ENCODE measurements at regions not wholly inside any gene's neighbourhood (a gene's known extent, or its start where the extent isn't known, plus 50 kb on each side); places are given as distances from the start of the nearest gene placed in this dataset.

DNA sequence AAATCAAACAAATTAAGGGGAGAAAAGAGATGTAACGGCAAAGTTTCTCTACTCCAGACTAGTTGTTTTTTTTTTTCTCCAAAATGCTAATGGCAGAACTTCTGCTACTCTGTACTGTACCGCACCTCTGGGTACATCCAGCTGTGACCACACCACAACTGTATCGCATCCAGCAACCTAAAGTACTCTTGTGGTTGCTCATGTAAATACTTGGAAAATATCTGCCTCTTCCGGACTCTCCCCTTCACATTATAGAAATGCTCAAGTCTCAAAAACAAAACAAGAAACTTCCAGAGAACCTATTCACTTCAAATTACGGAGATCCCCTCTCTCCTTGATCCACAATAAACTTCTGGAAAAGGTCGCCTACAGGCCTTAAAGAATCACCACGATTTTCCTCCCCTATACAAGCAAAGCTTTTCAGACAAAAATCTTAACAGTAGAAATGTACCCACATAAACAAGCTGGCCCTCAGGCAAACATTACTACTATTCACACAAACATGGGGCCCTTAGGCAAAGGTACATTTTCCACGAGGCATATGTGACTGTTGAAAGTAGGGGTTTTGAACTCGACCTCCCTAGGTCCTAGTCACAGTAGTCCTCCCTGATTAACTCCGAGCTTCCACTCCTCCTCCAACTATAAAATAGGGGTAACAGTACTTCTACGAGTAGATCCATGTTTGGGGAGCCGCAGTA, 222.9 kb upstream of the MKLN1 start:
- Histone ChIP-seq H3K27me3 (ENCODE audit: control insufficient read depth in 2 of 2, insufficient read depth in 1 of 2, low read length in 1 of 2) (peaks cover 6 to 26% of the 10 kb centered on the region in 2 donors), H3K4me3 (ENCODE audit: low read length in 2 of 2) (no peak overlapping the region), H3K4me1 (ENCODE audit: control insufficient read depth in 2 of 2, insufficient read depth in 2 of 2, low read length in 2 of 2) (peaks cover 14 to 35% of the 10 kb centered on the region in 2 donors), H3K27ac (ENCODE audit: low read depth in 1 of 2, low read length in 1 of 2) (no peak overlapping the region), H3K36me3 (ENCODE audit: control insufficient read depth in 2 of 2, insufficient read depth in 2 of 2, low read length in 1 of 2) (no peaks in the 10 kb centered on the region), H3K9me3 (ENCODE audit: control insufficient read depth in 2 of 2, insufficient read depth in 1 of 2, low read length in 1 of 2) (peaks cover 0 to 6% of the 10 kb centered on the region in 2 donors)
- DNase-seq (ENCODE audit: low read depth in 6 of 9, low spot score in 9 of 9) = peak in 1 of 9 donors; percentile 28
- WGBS = 63% methylated on average over 12 of the region's 12 CpGs

DNA sequence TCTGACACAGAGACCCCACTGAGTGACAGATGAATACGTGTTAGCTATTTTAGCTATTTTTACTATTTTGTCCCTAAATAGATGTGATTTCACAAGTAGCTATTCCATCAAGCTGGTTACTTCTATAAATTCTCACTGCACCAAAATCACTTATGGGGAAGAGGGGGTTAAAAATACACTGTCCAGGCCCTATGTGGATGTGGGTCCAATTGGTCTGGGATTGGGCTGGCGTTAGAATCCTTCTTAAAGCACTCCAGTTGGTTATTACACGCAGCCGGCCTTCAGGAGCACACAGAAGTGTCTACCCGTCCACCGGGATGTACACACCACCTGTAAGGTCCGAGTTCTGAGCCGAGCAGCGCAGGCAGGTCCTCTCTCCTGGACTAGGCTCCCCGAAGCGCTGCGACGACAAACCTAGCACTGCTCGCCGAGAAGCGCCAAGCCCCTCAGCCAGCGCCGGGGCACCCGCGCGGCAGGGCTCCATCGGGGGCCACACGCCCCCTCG, 222.3 kb upstream of the MKLN1 start:
- peak overlapping the region; percentile 38 to 76 for H3K27ac ChIP-seq (ENCODE audit: low read depth in 1 of 2, low read length in 1 of 2)
- H3K36me3 ChIP-seq (ENCODE audit: control insufficient read depth in 2 of 2, insufficient read depth in 2 of 2, low read length in 1 of 2) = no peaks in the 10 kb centered on the region
- peaks cover 0 to 6% of the 10 kb centered on the region in 2 donors for H3K9me3 ChIP-seq (ENCODE audit: control insufficient read depth in 2 of 2, insufficient read depth in 1 of 2, low read length in 1 of 2)
- H3K27me3 ChIP-seq (ENCODE audit: control insufficient read depth in 2 of 2, insufficient read depth in 1 of 2, low read length in 1 of 2) = peaks cover 6 to 32% of the 10 kb centered on the region in 2 donors
- 8% methylated on average over 24 of the region's 24 CpGs for WGBS
- no peak for DNase-seq (ENCODE audit: low read depth in 6 of 9, low spot score in 9 of 9)
- peaks cover 14 to 41% of the 10 kb centered on the region in 2 donors for H3K4me1 ChIP-seq (ENCODE audit: control insufficient read depth in 2 of 2, insufficient read depth in 2 of 2, low read length in 2 of 2)
- peak overlapping the region; percentile 33 to 80 for H3K4me3 ChIP-seq (ENCODE audit: low read length in 2 of 2)

DNA sequence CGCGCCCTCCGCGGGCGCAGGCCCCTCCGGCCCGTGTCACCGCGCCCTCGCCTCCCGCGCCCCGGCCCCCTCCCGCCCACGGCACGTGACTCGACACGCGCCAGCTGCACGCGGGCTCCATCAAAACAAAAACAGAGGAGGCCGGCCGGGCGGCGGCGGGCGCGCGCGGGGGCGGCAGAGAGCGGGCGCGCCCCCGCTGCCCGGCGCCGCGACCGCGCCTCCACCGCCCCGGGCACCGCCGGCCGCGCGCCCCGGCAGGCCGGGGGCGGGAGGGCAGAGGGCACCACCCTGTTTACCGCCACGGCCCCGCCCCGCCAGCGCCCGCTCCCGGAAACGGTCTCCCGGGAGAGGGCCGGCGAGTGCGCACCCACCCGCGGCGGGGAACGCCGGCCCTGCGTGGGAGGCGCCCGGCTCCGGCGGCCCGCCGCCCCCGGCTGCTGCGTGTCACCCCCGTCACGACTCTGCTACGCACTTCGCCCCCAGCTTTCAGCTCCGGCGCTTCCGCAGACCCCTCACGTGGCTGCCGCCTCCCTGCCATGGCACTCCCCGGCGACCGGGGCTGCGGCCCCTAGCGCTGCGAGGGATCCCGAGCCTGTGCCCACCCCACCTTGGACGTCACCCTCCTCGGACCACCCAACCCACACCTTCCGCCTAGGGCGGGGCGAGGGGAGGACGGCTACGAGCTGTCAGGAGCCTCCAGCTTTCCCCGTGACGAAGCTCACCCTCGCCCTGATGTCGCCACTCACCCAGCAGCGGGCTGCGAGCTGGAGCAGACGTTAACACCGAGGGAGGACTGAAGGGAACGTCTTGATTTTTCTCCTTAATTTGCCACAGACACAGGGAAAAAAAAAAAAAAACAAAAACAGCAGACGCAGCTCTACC, 221.6 kb upstream of the MKLN1 start:
- Histone ChIP-seq H3K36me3 (ENCODE audit: control insufficient read depth in 2 of 2, insufficient read depth in 2 of 2, low read length in 1 of 2) (no peaks in the 10 kb centered on the region), H3K4me3 (ENCODE audit: low read length in 2 of 2) (peak overlapping the region; percentile 80), H3K9me3 (ENCODE audit: control insufficient read depth in 2 of 2, insufficient read depth in 1 of 2, low read length in 1 of 2) (peaks cover 0 to 6% of the 10 kb centered on the region in 2 donors), H3K4me1 (ENCODE audit: control insufficient read depth in 2 of 2, insufficient read depth in 2 of 2, low read length in 2 of 2) (peaks cover 14 to 47% of the 10 kb centered on the region in 2 donors), H3K27ac (ENCODE audit: low read depth in 1 of 2, low read length in 1 of 2) (peak overlapping the region; percentile 55 to 96), H3K27me3 (ENCODE audit: control insufficient read depth in 2 of 2, insufficient read depth in 1 of 2, low read length in 1 of 2) (peaks cover 6 to 37% of the 10 kb centered on the region in 2 donors)
- peak in 5 of 9 donors; percentile 54 to 77 (median 61) for DNase-seq (ENCODE audit: low read depth in 6 of 9, low spot score in 9 of 9)
- under 1% methylated on average over 110 of the region's 110 CpGs for WGBS

DNA sequence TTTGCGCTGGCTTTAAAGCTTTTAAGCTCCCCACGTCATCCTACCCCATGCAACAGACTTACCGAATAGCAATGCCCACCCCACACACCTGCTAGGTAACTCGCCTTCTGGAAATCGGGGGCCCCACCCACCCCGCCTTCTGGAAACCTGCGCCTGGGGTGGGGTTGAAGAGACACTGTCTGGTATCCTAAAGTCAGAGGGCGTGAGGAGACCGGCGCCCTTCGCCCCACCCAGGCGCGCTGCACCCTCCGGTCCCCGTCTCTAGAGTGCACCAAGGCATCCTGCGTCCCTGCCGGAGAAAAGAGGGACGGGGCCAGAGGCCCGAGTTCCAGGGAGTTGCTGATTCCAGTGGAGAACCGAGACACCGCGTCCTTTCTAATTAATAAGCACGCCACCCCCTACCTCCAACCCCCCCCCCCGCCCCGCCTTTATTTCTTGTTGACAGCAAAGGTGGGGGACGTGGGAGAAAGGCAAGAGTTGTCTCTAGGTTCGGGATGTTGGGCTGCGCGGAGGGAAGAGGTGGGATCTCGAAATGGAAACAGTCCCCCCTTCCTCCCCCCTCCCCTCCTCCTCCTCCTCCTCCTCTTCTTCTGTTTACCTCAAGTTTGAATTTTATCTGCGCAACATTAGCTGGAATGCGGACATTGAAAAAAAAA, 220.9 kb upstream of the MKLN1 start:
- peak overlapping the region; percentile 55 to 96 for H3K27ac ChIP-seq (ENCODE audit: low read depth in 1 of 2, low read length in 1 of 2)
- H3K9me3 ChIP-seq (ENCODE audit: control insufficient read depth in 2 of 2, insufficient read depth in 1 of 2, low read length in 1 of 2) = peaks cover 0 to 6% of the 10 kb centered on the region in 2 donors
- peaks cover 6 to 37% of the 10 kb centered on the region in 2 donors for H3K27me3 ChIP-seq (ENCODE audit: control insufficient read depth in 2 of 2, insufficient read depth in 1 of 2, low read length in 1 of 2)
- WGBS = under 1% methylated on average over 32 of the region's 32 CpGs
- no peaks in the 10 kb centered on the region for H3K36me3 ChIP-seq (ENCODE audit: control insufficient read depth in 2 of 2, insufficient read depth in 2 of 2, low read length in 1 of 2)
- DNase-seq (ENCODE audit: low read depth in 6 of 9, low spot score in 9 of 9) = peak in 5 of 9 donors; percentile 27 to 74 (median 48)
- peak overlapping the region; percentile 80 for H3K4me3 ChIP-seq (ENCODE audit: low read length in 2 of 2)
- H3K4me1 ChIP-seq (ENCODE audit: control insufficient read depth in 2 of 2, insufficient read depth in 2 of 2, low read length in 2 of 2) = peaks cover 14 to 49% of the 10 kb centered on the region in 2 donors

DNA sequence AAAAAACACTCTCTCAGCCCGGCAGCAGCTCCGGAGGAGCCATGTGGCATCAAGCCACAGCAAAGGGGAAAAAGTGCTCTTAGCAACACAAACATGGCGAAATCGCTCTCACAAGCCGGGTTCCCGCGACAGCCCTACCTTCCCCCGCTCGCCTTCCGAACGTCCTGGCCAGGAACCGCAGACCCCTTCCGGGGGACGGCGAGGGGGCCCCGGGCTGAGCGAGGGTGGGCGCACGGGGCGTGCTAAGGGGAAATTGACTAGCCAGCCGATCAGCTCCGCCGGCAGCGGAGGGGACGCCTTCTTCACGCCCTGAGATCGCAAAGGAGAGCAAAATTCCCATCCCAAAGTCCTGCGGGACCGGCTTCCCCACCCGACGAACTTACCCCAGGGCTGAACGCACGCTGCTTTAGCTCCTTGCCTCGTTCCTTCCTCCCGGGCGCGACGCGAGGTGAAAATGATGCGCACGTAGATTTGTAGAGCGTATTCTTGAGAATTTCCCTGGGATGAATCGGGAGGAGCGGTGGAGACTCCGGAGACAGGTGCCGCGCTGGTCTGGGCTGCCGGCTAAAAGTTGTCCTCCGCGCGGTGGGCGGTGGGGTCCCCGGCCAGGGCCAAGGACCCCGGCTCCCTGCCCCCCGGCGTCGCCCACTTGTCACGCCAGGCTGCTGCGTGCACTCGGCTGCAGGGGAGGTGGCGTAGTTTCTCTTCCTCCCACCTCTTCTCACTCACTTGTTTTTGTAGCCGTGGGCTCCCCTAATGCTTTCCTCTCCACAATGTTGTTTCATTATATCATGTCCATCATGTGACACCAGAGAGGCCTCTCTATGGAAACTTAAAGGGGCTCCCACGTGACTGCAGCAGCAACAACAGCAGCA, 220.1 kb upstream of the MKLN1 start:
- Histone ChIP-seq H3K36me3 (ENCODE audit: control insufficient read depth in 2 of 2, insufficient read depth in 2 of 2, low read length in 1 of 2) (no peaks in the 10 kb centered on the region), H3K27ac (ENCODE audit: low read depth in 1 of 2, low read length in 1 of 2) (peak overlapping the region; percentile 77 to 96), H3K27me3 (ENCODE audit: control insufficient read depth in 2 of 2, insufficient read depth in 1 of 2, low read length in 1 of 2) (peaks cover 6 to 37% of the 10 kb centered on the region in 2 donors), H3K9me3 (ENCODE audit: control insufficient read depth in 2 of 2, insufficient read depth in 1 of 2, low read length in 1 of 2) (peaks cover 0 to 6% of the 10 kb centered on the region in 2 donors), H3K4me1 (ENCODE audit: control insufficient read depth in 2 of 2, insufficient read depth in 2 of 2, low read length in 2 of 2) (peaks cover 14 to 49% of the 10 kb centered on the region in 2 donors), H3K4me3 (ENCODE audit: low read length in 2 of 2) (peak overlapping the region; percentile 80)
- DNase-seq (ENCODE audit: low read depth in 6 of 9, low spot score in 9 of 9) = peak in 6 of 9 donors; percentile 39 to 82 (median 57)
- WGBS = under 1% methylated on average over 63 of the region's 63 CpGs

DNA sequence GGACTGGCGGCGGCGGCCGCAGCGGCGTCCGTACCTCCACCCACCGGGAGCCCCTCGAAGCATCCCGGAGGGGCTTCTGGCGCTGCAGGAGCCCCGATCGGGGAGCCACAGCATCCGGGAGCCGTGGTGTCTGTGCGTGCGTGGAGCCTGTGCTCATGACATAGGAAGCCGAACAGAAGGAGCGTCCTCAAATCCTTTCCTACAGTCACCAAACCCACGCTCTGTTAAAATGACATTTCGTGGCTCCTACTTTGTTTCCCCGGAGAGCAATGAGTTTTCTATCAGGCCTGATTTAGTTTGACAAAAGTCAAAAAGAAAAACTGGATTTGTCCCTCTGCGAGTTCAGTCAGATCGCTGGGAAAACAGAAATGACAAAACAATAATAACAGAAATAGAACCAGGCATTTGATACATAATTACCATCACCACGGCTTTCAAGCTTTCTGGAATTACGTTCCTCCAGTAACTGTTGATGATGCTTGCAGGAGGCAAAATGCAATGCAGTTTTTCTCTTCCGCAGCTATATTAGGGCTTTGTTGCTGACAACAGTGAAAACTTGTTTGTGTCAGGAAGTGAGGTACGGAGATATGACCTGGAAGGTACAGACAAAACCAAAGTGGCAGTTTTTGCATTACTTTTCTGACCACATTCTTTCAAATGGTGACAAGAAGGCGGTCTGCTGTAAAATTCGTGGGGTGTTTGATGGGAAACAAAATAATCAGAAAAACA, 219.3 kb upstream of the MKLN1 start:
- Histone ChIP-seq H3K9me3 (ENCODE audit: control insufficient read depth in 2 of 2, insufficient read depth in 1 of 2, low read length in 1 of 2) (peaks cover 0 to 6% of the 10 kb centered on the region in 2 donors), H3K36me3 (ENCODE audit: control insufficient read depth in 2 of 2, insufficient read depth in 2 of 2, low read length in 1 of 2) (no peaks in the 10 kb centered on the region), H3K4me1 (ENCODE audit: control insufficient read depth in 2 of 2, insufficient read depth in 2 of 2, low read length in 2 of 2) (peaks cover 14 to 49% of the 10 kb centered on the region in 2 donors), H3K4me3 (ENCODE audit: low read length in 2 of 2) (peak overlapping the region; percentile 80), H3K27ac (ENCODE audit: low read depth in 1 of 2, low read length in 1 of 2) (peak overlapping the region; percentile 77 to 96), H3K27me3 (ENCODE audit: control insufficient read depth in 2 of 2, insufficient read depth in 1 of 2, low read length in 1 of 2) (peaks cover 6 to 37% of the 10 kb centered on the region in 2 donors)
- WGBS = 4% methylated on average over 30 of the region's 30 CpGs
- DNase-seq (ENCODE audit: low read depth in 6 of 9, low spot score in 9 of 9) = peak in 1 of 9 donors; percentile 61

DNA sequence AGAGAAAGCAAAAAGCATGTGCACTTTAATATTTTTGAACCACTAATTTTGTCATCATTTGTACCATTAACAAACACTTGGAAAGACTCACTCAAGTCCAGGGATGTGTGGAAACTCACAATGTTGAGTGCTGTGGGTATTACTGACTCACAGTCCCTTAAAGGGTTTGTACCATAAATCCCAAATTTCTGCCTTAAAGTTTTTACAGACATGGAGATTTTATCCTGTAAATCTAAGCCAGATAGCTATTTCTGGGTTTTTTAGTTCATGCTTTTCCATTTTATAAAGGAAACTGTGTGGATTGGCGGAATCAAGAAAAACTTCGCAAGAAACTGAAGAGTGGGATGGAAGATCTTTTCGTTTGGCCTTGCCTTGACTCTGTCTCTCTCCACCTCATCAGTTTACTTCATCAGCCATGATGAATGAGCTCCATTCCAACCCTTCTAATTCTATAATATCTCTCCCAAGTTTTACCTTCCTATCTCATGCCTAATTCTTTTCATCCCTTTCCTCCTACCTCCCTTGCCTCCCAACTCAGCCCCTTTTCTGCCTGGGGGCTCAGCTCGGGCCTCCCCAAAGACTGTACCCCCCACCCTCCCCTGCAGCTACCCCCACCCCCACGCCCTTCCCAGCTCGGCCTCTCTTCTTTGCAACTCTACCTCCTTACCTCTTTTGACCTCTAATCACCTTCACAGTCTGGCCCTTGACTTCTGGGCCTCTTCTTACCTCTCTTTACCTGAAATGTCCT, 218.5 kb upstream of the MKLN1 start:
- DNase-seq (ENCODE audit: low read depth in 6 of 9, low spot score in 9 of 9) = peak in 1 of 9 donors; percentile 15
- H3K27ac ChIP-seq (ENCODE audit: low read depth in 1 of 2, low read length in 1 of 2) = peak overlapping the region in 1 of 2 donors; percentile 53
- H3K36me3 ChIP-seq (ENCODE audit: control insufficient read depth in 2 of 2, insufficient read depth in 2 of 2, low read length in 1 of 2) = no peaks in the 10 kb centered on the region
- 69% methylated on average over 6 of the region's 6 CpGs for WGBS
- H3K4me1 ChIP-seq (ENCODE audit: control insufficient read depth in 2 of 2, insufficient read depth in 2 of 2, low read length in 2 of 2) = peaks cover 14 to 49% of the 10 kb centered on the region in 2 donors
- peaks cover 0 to 6% of the 10 kb centered on the region in 2 donors for H3K9me3 ChIP-seq (ENCODE audit: control insufficient read depth in 2 of 2, insufficient read depth in 1 of 2, low read length in 1 of 2)
- H3K4me3 ChIP-seq (ENCODE audit: low read length in 2 of 2) = peak overlapping the region; percentile 26 to 30
- H3K27me3 ChIP-seq (ENCODE audit: control insufficient read depth in 2 of 2, insufficient read depth in 1 of 2, low read length in 1 of 2) = peaks cover 3 to 37% of the 10 kb centered on the region in 2 donors
